Fibroblast of lung (primary cell): ENCODE measurements at regions not wholly inside any gene's neighbourhood (a gene's known extent, or its start where the extent isn't known, plus 50 kb on each side); places are given as distances from the start of the nearest gene placed in this dataset.

Experiments used
- DNase-seq, 2 donors: peaks; one replicate each; pipeline versions ENCODE4 v3.0.0 to v3.0.0-alpha.2; 2010; ENCODE audit warnings: low read depth in 2 of 2
- H2AFZ ChIP-seq: 2 replicates; pipeline ENCODE4 v1.5.1; 2012; ENCODE audit warnings: low read length, control low read depth, inconsistent platforms
- H3K27ac ChIP-seq: 2 replicates; pipeline ENCODE4 v1.5.1; 2011; ENCODE audit warnings: low read length, control low read depth; ENCODE audit not compliant: insufficient read depth
- H3K27me3 ChIP-seq: 2 replicates; pipeline ENCODE4 v1.5.1; 2011; ENCODE audit warnings: mild to moderate bottlenecking, low read length; ENCODE audit not compliant: control insufficient read depth, insufficient read depth
- H3K36me3 ChIP-seq: 2 replicates; pipeline ENCODE4 v1.5.1; 2011; ENCODE audit warnings: low read length; ENCODE audit not compliant: control insufficient read depth, insufficient read depth
- H3K4me1 ChIP-seq: 2 replicates; pipeline ENCODE4 v1.5.1; 2011; ENCODE audit warnings: low read length; ENCODE audit not compliant: control insufficient read depth, insufficient read depth; ENCODE audit errors: extremely low read depth
- H3K4me2 ChIP-seq: 2 replicates; pipeline ENCODE4 v1.5.1; 2011; ENCODE audit warnings: low read length, control low read depth; ENCODE audit not compliant: insufficient read depth; ENCODE audit errors: extremely low read depth
- H3K4me3 ChIP-seq, 4 experiments: fragments of 200-600 bp in 1 of 4; sonication (generic) in 1 of 4; replicated peaks in 1 of 4; 2 replicates each; pipeline ENCODE4 v1.5.1; 2011 to 2016; ENCODE audit warnings: low read length in 4 of 4, low read depth in 3 of 4, mild to moderate bottlenecking in 3 of 4, control low read depth in 2 of 4, inconsistent platforms in 1 of 4, mixed read lengths in 1 of 4; ENCODE audit not compliant: insufficient read depth in 1 of 4; ENCODE audit errors: control extremely low read depth in 1 of 4
- H3K79me2 ChIP-seq: 2 replicates; pipeline ENCODE4 v1.5.1; 2012; ENCODE audit warnings: mild to moderate bottlenecking, low read length, inconsistent platforms; ENCODE audit not compliant: control insufficient read depth, insufficient read depth
- H3K9ac ChIP-seq: 2 replicates; pipeline ENCODE4 v1.5.1; 2011; ENCODE audit warnings: mild to moderate bottlenecking, low read length, control low read depth; ENCODE audit not compliant: insufficient read depth
- H3K9me3 ChIP-seq: 2 replicates; pipeline ENCODE4 v1.5.1; 2012; ENCODE audit warnings: low read depth, low read length; ENCODE audit not compliant: control insufficient read depth, insufficient read depth
- H4K20me1 ChIP-seq: 2 replicates; pipeline ENCODE4 v1.5.1; 2011; ENCODE audit warnings: low read length; ENCODE audit not compliant: control insufficient read depth, insufficient read depth; ENCODE audit errors: extremely low read depth
- CTCF ChIP-seq, 2 donors: IDR thresholded peaks in 1 of 2; conservative IDR thresholded peaks in 1 of 2; 1 replicate in 1 of 2; 2 replicates in 1 of 2; pipeline ENCODE4 v1.5.1; 2011 to 2012; ENCODE audit warnings: low read length in 2 of 2, control low read depth in 1 of 2, inconsistent platforms in 1 of 2, low read depth in 1 of 2, mild to moderate bottlenecking in 1 of 2
- EZH2 ChIP-seq: IDR thresholded peaks from 2 replicates; pipeline ENCODE4 v1.5.1; 2012; ENCODE audit warnings: low read length, control low read depth, mild to moderate bottlenecking; ENCODE audit errors: missing control alignments

DNA sequence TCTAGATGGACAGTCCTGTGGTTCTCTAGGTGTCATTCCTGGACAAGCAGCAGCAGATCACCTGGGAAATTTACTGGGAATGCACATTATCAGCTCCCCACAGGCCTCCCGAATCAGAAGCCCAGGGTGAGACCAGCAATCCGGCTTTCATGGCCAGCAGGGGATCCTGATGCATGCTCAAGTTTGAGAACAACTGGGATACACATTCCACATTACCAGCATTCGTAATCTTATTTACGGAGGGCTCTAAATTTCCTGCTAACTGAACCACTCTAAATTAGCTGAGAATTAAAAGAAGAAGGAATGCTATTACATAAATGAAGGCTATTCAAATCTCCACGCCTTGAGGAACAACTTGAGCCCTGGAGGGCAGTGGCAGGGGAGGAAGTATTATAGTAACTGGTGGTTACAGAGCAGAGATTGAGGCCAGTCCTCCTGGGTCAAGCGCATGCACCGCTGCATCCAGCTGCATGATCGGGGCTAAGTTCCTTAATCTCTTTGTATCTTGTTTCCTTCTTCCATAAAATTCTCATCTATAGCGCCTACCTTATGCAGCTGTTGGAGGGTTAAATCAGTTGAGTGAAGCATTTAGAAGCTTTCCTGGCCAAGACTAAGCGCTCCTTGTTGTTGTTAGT, 403.7 kb downstream of the CDH26 start:
- Histone ChIP-seq H4K20me1 (no peaks in the 10 kb centered on the region), H3K4me3 (no peak overlapping the region), H2AFZ (no peak overlapping the region), H3K4me1 (no peaks in the 10 kb centered on the region), H3K9me3 (no peaks in the 10 kb centered on the region), H3K4me2 (no peak overlapping the region), H3K79me2 (no peaks in the 10 kb centered on the region), H3K27ac (no peak overlapping the region), H3K27me3 (no peaks in the 10 kb centered on the region), H3K36me3 (no peaks in the 10 kb centered on the region), H3K9ac (no peak overlapping the region)
- TF ChIP-seq EZH2 (no peak), CTCF (conservative IDR thresholded peaks at IDR 0.05 in 1 of 2, IDR thresholded peaks at IDR 0.05 in 1 of 2; ENCODE audit: low read depth in 1 of 2, low read length in 2 of 2) (no peak)
- no peak for DNase-seq

GRCh38 chr20:60362531-60362930, 404.3 kb downstream of the CDH26 start:
- H3K4me2 ChIP-seq, result no peak overlapping the region
- peak; percentile 6 to 8 for DNase-seq

DNA sequence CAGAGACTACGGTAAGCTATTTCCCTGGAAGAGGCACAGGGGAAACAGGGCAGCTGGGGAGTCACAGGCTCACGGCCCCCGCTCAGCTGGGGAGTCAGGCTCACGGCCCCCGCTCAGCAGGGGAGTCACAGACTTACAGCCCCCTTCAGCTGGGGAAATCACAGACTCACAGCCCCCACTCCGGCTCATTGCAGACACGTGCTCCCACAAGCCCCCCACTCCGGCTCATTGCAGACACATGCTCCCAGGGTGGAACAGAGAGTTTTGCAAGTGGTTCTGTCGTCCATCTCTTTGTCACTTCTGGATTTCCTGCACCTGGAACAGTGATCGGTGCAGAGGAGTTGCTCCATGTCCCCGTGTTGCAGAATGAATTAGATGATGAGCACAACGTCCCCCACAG, 405.5 kb downstream of the CDH26 start:
- H3K27ac ChIP-seq, result no peak overlapping the region
- no peak overlapping the region for H3K4me2 ChIP-seq
- no peak overlapping the region for H3K4me3 ChIP-seq
- no peaks in the 10 kb centered on the region for H3K79me2 ChIP-seq
- no peak for TF ChIP-seq EZH2
- no peak for TF ChIP-seq CTCF (conservative IDR thresholded peaks at IDR 0.05 in 1 of 2, IDR thresholded peaks at IDR 0.05 in 1 of 2; ENCODE audit: low read depth in 1 of 2, low read length in 2 of 2)
- no peak overlapping the region for H2AFZ ChIP-seq
- no peaks in the 10 kb centered on the region for H4K20me1 ChIP-seq
- DNase-seq, result no peak
- H3K27me3 ChIP-seq, result no peaks in the 10 kb centered on the region
- no peaks in the 10 kb centered on the region for H3K9me3 ChIP-seq
- H3K4me1 ChIP-seq, result no peaks in the 10 kb centered on the region
- no peaks in the 10 kb centered on the region for H3K36me3 ChIP-seq
- H3K9ac ChIP-seq, result no peak overlapping the region

More at GRCh38 chr20:60362531-60362930, 404.3 kb downstream of the CDH26 start:
- H3K9me3 ChIP-seq, result no peaks in the 10 kb centered on the region
- no peaks in the 10 kb centered on the region for H3K27me3 ChIP-seq
- H2AFZ ChIP-seq, result no peak overlapping the region
- H3K79me2 ChIP-seq, result no peaks in the 10 kb centered on the region
- H3K9ac ChIP-seq, result no peak overlapping the region
- H3K4me1 ChIP-seq, result no peaks in the 10 kb centered on the region
- no peak overlapping the region for H3K27ac ChIP-seq
- H3K36me3 ChIP-seq, result no peaks in the 10 kb centered on the region
- no peaks in the 10 kb centered on the region for H4K20me1 ChIP-seq
- TF ChIP-seq CTCF (conservative IDR thresholded peaks at IDR 0.05 in 1 of 2, IDR thresholded peaks at IDR 0.05 in 1 of 2; ENCODE audit: low read depth in 1 of 2, low read length in 2 of 2), result no peak
- TF ChIP-seq EZH2, result no peak
- H3K4me3 ChIP-seq, result no peak overlapping the region
